H1 (cell line): ENCODE measurements at regions not wholly inside any gene's neighbourhood (a gene's known extent, or its start where the extent isn't known, plus 50 kb on each side); places are given as distances from the start of the nearest gene placed in this dataset.

ENCODE experiments used
- CTCF ChIP-seq, 3 experiments: IDR thresholded peaks; 1 replicate in 2 of 3; 2 replicates in 1 of 3; pipeline versions ENCODE4 v1.5.1 to v1.6.1; 2011; ENCODE audit warnings: low read length in 3 of 3, mild to moderate bottlenecking in 3 of 3, inconsistent platforms in 2 of 3, low read depth in 1 of 3, moderate library complexity in 1 of 3; ENCODE audit not compliant: insufficient read depth in 1 of 3; ENCODE audit errors: control extremely low read depth in 1 of 3
- JUN ChIP-seq: IDR thresholded peaks from 2 replicates; pipeline ENCODE4 v1.6.1; 2011; ENCODE audit warnings: low read depth, mild to moderate bottlenecking, improper control_type of control experiment, low read length
- SIN3A ChIP-seq, 2 experiments: IDR thresholded peaks in 1 of 2; conservative IDR thresholded peaks in 1 of 2; 2 replicates each; pipeline ENCODE4 v1.6.1; 2011 to 2012; ENCODE audit warnings: low read length in 2 of 2, improper control_type of control experiment in 1 of 2, low read depth in 1 of 2, mild to moderate bottlenecking in 1 of 2
- SUZ12 ChIP-seq: fragments of 200-600 bp; sonication (generic); IDR thresholded peaks from 2 replicates; pipeline ENCODE4 v1.6.1; 2012; ENCODE audit warnings: mild to moderate bottlenecking, inconsistent platforms, low read length, moderate library complexity, mixed read lengths
- TAF1 ChIP-seq: IDR thresholded peaks from 2 replicates; pipeline ENCODE4 v1.6.1; 2011; ENCODE audit warnings: mild to moderate bottlenecking, low read depth, low read length

- no peak for TF ChIP-seq CTCF (IDR thresholded peaks at IDR 0.05; ENCODE audit: control extremely low read depth in 1 of 3, insufficient read depth in 1 of 3, low read depth in 1 of 3, low read length in 3 of 3)
- TF ChIP-seq TAF1: no peak
- TF ChIP-seq SIN3A (conservative IDR thresholded peaks at IDR 0.05 in 1 of 2, IDR thresholded peaks at IDR 0.05 in 1 of 2; ENCODE audit: low read depth in 1 of 2, low read length in 2 of 2): no peak
- TF ChIP-seq JUN: no peak
- TF ChIP-seq SUZ12: no peak
These were observed 826.8 kb upstream of the KIF2B start for GRCh38 chr17:52995881-52996280.
